ENCODE measurements at regions not wholly inside any gene's neighbourhood (a gene's known extent, or its start where the extent isn't known, plus 50 kb on each side); places are given as distances from the start of the nearest gene placed in this dataset.

GRCh38 chr17:13755851-13756250 lies 154.1 kb upstream of the HS3ST3A1 start (continued):
- no peak for TF ChIP-seq REST (IDR thresholded peaks at IDR 0.05)

- Histone ChIP-seq H3K27ac (ENCODE audit: low read depth in 1 of 2, low read length in 2 of 2) (no peak overlapping the region), H3K36me3 (ENCODE audit: control insufficient read depth in 4 of 4, insufficient read depth in 3 of 4, low read depth in 1 of 4, low read length in 3 of 4) (no peaks in the 10 kb centered on the region), H3K9ac (ENCODE audit: low read depth in 1 of 2, low read length in 2 of 2) (no peak overlapping the region), H3K9me3 (ENCODE audit: control insufficient read depth in 4 of 4, low read length in 3 of 4) (no peaks in the 10 kb centered on the region), H3K4me3 (ENCODE audit: low read depth in 1 of 3, low read length in 3 of 3) (no peak overlapping the region), H3K27me3 (ENCODE audit: control insufficient read depth in 4 of 4, insufficient read depth in 4 of 4, low read length in 3 of 4) (no peaks in the 10 kb centered on the region), H3K4me1 (ENCODE audit: control insufficient read depth in 4 of 4, insufficient read depth in 4 of 4, low read length in 3 of 4) (no peaks in the 10 kb centered on the region)
- DNase-seq (ENCODE audit: low spot score): no peak
- 32% methylated on average over 2 of the region's 2 CpGs for WGBS
- no peak for TF ChIP-seq NR2F2 (IDR thresholded peaks at IDR 0.05)
- TF ChIP-seq, protein P1, sequence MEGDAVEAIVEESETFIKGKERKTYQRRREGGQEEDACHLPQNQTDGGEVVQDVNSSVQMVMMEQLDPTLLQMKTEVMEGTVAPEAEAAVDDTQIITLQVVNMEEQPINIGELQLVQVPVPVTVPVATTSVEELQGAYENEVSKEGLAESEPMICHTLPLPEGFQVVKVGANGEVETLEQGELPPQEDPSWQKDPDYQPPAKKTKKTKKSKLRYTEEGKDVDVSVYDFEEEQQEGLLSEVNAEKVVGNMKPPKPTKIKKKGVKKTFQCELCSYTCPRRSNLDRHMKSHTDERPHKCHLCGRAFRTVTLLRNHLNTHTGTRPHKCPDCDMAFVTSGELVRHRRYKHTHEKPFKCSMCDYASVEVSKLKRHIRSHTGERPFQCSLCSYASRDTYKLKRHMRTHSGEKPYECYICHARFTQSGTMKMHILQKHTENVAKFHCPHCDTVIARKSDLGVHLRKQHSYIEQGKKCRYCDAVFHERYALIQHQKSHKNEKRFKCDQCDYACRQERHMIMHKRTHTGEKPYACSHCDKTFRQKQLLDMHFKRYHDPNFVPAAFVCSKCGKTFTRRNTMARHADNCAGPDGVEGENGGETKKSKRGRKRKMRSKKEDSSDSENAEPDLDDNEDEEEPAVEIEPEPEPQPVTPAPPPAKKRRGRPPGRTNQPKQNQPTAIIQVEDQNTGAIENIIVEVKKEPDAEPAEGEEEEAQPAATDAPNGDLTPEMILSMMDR (IDR thresholded peaks at IDR 0.05; ENCODE audit: low read depth, low read length, missing input control): peak; percentile 11
- TF ChIP-seq RAD21 (IDR thresholded peaks at IDR 0.05): peak; percentile 53 to 66
- TF ChIP-seq REST (IDR thresholded peaks at IDR 0.05): no peak
Measured at GRCh38 chr17:13756763-13757162, 155.0 kb upstream of the HS3ST3A1 start.

GRCh38 chr17:13757871-13758270 lies 156.1 kb upstream of the HS3ST3A1 start:
- no peaks in the 10 kb centered on the region for H3K27me3 ChIP-seq (ENCODE audit: control insufficient read depth in 4 of 4, insufficient read depth in 4 of 4, low read length in 3 of 4)
- no peaks in the 10 kb centered on the region for H3K9me3 ChIP-seq (ENCODE audit: control insufficient read depth in 4 of 4, low read length in 3 of 4)
- DNase-seq (ENCODE audit: low spot score): no peak
- H3K27ac ChIP-seq (ENCODE audit: low read depth in 1 of 2, low read length in 2 of 2): no peak overlapping the region
- no peak overlapping the region for H3K4me3 ChIP-seq (ENCODE audit: low read depth in 1 of 3, low read length in 3 of 3)
- 78% methylated on average over 2 of the region's 2 CpGs for WGBS
- H3K9ac ChIP-seq (ENCODE audit: low read depth in 1 of 2, low read length in 2 of 2): no peak overlapping the region
- no peaks in the 10 kb centered on the region for H3K4me1 ChIP-seq (ENCODE audit: control insufficient read depth in 4 of 4, insufficient read depth in 4 of 4, low read length in 3 of 4)
- H3K36me3 ChIP-seq (ENCODE audit: control insufficient read depth in 4 of 4, insufficient read depth in 3 of 4, low read depth in 1 of 4, low read length in 3 of 4): no peaks in the 10 kb centered on the region
- TF ChIP-seq GABPA (IDR thresholded peaks at IDR 0.05 in 1 of 2, conservative IDR thresholded peaks at IDR 0.05 in 1 of 2) (no peak), HNF4G (IDR thresholded peaks at IDR 0.05) (no peak), EGR1 (IDR thresholded peaks at IDR 0.05; ENCODE audit: low read depth in 2 of 2) (no peak), FOXA2 (IDR thresholded peaks at IDR 0.05) (no peak), FOXA1 (IDR thresholded peaks at IDR 0.05) (no peak), YY1 (IDR thresholded peaks at IDR 0.05) (no peak), JUND (IDR thresholded peaks at IDR 0.05) (no peak), RAD21 (IDR thresholded peaks at IDR 0.05) (no peak), RXRA (IDR thresholded peaks at IDR 0.05) (no peak), MAX (IDR thresholded peaks at IDR 0.05) (no peak), REST (IDR thresholded peaks at IDR 0.05) (no peak), TAF1 (conservative IDR thresholded peaks at IDR 0.05) (no peak)
- TF ChIP-seq, protein P2, sequence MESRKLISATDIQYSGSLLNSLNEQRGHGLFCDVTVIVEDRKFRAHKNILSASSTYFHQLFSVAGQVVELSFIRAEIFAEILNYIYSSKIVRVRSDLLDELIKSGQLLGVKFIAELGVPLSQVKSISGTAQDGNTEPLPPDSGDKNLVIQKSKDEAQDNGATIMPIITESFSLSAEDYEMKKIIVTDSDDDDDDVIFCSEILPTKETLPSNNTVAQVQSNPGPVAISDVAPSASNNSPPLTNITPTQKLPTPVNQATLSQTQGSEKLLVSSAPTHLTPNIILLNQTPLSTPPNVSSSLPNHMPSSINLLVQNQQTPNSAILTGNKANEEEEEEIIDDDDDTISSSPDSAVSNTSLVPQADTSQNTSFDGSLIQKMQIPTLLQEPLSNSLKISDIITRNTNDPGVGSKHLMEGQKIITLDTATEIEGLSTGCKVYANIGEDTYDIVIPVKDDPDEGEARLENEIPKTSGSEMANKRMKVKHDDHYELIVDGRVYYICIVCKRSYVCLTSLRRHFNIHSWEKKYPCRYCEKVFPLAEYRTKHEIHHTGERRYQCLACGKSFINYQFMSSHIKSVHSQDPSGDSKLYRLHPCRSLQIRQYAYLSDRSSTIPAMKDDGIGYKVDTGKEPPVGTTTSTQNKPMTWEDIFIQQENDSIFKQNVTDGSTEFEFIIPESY (IDR thresholded peaks at IDR 0.05): no peak
- TF ChIP-seq, protein P3, sequence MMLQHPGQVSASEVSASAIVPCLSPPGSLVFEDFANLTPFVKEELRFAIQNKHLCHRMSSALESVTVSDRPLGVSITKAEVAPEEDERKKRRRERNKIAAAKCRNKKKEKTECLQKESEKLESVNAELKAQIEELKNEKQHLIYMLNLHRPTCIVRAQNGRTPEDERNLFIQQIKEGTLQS (IDR thresholded peaks at IDR 0.05): no peak
